Gastrocnemius medialis (tissue), 4 donors: ENCODE measurements at regions not wholly inside any gene's neighbourhood (a gene's known extent, or its start where the extent isn't known, plus 50 kb on each side); places are given as distances from the start of the nearest gene placed in this dataset.

Experiments
- POLR2A ChIP-seq, 2 donors: fragments of 450-650 bp; IDR thresholded peaks; one replicate each; pipeline ENCODE4 v1.6.1; 2017; ENCODE audit warnings: antibody characterized with exemption in 2 of 2, mild to moderate bottlenecking in 2 of 2, moderate library complexity in 2 of 2
- TF ChIP-seq, protein P1 (sequence below), 5 experiments: fragments of 450-650 bp in 3 of 5; fragments of 200-600 bp in 2 of 5; sonication (generic) in 2 of 5; IDR thresholded peaks in 4 of 5; conservative IDR thresholded peaks in 1 of 5; 1 replicate in 4 of 5; 2 replicates in 1 of 5; pipeline ENCODE4 v1.5.1; 2016 to 2019; ENCODE audit warnings: antibody characterized with exemption in 5 of 5, mild to moderate bottlenecking in 3 of 5, moderate library complexity in 3 of 5

DNA sequence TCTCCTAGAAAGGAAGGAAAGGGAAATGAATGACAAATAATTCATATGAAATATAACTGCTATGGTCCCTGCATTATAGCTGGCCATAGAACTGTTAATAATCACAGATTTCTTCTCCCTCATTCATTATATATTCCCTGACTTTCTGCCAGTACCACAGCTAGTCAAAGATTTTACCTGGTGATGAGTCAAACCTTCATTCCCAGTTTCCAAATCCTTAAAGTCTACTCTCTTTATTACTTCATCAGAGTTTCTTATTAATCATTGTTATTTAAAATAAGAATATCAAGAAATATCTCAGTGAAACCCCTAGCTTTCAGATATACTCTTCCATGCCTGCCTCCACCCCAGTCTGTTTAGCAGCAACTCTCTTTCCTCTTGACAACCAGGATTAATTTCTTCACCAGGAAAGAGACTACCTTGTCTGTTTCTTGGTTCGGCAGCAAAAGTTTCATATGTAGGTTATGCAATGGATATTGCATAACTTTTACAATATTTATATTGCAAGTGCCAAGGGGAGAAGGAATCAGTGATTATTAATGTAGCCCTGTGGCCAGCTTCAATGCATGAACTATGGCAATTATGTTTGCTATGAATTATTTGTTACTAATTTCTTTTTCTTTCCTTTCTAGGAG lies 533.8 kb downstream of the FBXO15 start:
- TF ChIP-seq, protein P1, sequence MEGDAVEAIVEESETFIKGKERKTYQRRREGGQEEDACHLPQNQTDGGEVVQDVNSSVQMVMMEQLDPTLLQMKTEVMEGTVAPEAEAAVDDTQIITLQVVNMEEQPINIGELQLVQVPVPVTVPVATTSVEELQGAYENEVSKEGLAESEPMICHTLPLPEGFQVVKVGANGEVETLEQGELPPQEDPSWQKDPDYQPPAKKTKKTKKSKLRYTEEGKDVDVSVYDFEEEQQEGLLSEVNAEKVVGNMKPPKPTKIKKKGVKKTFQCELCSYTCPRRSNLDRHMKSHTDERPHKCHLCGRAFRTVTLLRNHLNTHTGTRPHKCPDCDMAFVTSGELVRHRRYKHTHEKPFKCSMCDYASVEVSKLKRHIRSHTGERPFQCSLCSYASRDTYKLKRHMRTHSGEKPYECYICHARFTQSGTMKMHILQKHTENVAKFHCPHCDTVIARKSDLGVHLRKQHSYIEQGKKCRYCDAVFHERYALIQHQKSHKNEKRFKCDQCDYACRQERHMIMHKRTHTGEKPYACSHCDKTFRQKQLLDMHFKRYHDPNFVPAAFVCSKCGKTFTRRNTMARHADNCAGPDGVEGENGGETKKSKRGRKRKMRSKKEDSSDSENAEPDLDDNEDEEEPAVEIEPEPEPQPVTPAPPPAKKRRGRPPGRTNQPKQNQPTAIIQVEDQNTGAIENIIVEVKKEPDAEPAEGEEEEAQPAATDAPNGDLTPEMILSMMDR (IDR thresholded peaks at IDR 0.05 in 4 of 5, conservative IDR thresholded peaks at IDR 0.05 in 1 of 5): no peak
- TF ChIP-seq POLR2A (IDR thresholded peaks at IDR 0.05): no peak
